Nephron (organoid): ENCODE measurements at regions not wholly inside any gene's neighbourhood (a gene's known extent, or its start where the extent isn't known, plus 50 kb on each side); places are given as distances from the start of the nearest gene placed in this dataset.
A peak's percentile ranks its signal among the peaks of the same experiment; 100 is the strongest.

Experiments
- H3K27ac Mint-ChIP-seq, 3 experiments: 2 replicates each; pipeline ENCODE4 v1.8.0; 2020; ENCODE audit warnings: mixed read lengths in 3 of 3, mild to moderate bottlenecking in 2 of 3, moderate library complexity in 1 of 3
- H3K27me3 Mint-ChIP-seq: 2 replicates; pipeline ENCODE4 v1.8.0; 2021; ENCODE audit warnings: low read depth, mild to moderate bottlenecking, moderate library complexity, mixed read lengths
- H3K36me3 Mint-ChIP-seq: 2 replicates; pipeline ENCODE4 v1.8.0; 2020; ENCODE audit warnings: low read depth, mixed read lengths
- H3K4me1 Mint-ChIP-seq: 2 replicates; pipeline ENCODE4 v1.8.0; 2020; ENCODE audit warnings: mixed read lengths
- H3K4me3 Mint-ChIP-seq, 3 experiments: 2 replicates each; pipeline ENCODE4 v1.8.0; 2020; ENCODE audit warnings: mild to moderate bottlenecking in 3 of 3, mixed read lengths in 3 of 3, moderate library complexity in 2 of 3
- H3K9me3 Mint-ChIP-seq: 2 replicates; pipeline ENCODE4 v1.8.0; 2020; ENCODE audit warnings: mixed read lengths
- CTCF ChIP-seq, 3 experiments: fragments of 200-600 bp; sonication (generic); IDR thresholded peaks; one replicate each; pipeline ENCODE4 v1.5.0; 2021; ENCODE audit warnings: antibody characterized with exemption in 3 of 3; ENCODE audit not compliant: unreplicated experiment in 3 of 3

GRCh38 chr17:37831986-37832385 is 87.1 kb upstream of the HNF1B start:
- Mint-ChIP-seq H3K27me3 (peaks cover 4% of the 10 kb centered on the region), H3K36me3 (no peaks in the 10 kb centered on the region), H3K9me3 (no peaks in the 10 kb centered on the region), H3K4me1 (peaks cover 26% of the 10 kb centered on the region), H3K4me3 (no peak overlapping the region), H3K27ac (peak overlapping the region in 2 of 3 experiments; percentile 13 to 89)
- TF ChIP-seq CTCF (IDR thresholded peaks at IDR 0.05; ENCODE audit: unreplicated experiment in 3 of 3) = no peak

- Mint-ChIP-seq H3K36me3 (no peaks in the 10 kb centered on the region), H3K4me3 (no peak overlapping the region), H3K27ac (peak overlapping the region; percentile 33 to 89 (median 70)), H3K9me3 (no peaks in the 10 kb centered on the region), H3K4me1 (peaks cover 31% of the 10 kb centered on the region), H3K27me3 (peaks cover 4% of the 10 kb centered on the region)
- no peak for TF ChIP-seq CTCF (IDR thresholded peaks at IDR 0.05; ENCODE audit: unreplicated experiment in 3 of 3)
These were observed 86.6 kb upstream of the HNF1B start for GRCh38 chr17:37831492-37831891.

GRCh38 chr17:37830151-37830993 is 85.5 kb upstream of the HNF1B start:
- Mint-ChIP-seq H3K27ac (peak overlapping the region; percentile 85 to 90 (median 89)), H3K27me3 (peaks cover 4% of the 10 kb centered on the region), H3K4me3 (no peak overlapping the region), H3K4me1 (peaks cover 31% of the 10 kb centered on the region), H3K36me3 (no peaks in the 10 kb centered on the region), H3K9me3 (no peaks in the 10 kb centered on the region)
- TF ChIP-seq CTCF (IDR thresholded peaks at IDR 0.05; ENCODE audit: unreplicated experiment in 3 of 3) = no peak

GRCh38 chr17:37829592-37830123 is 84.8 kb upstream of the HNF1B start:
- no peaks in the 10 kb centered on the region for H3K9me3 Mint-ChIP-seq
- H3K27me3 Mint-ChIP-seq = peaks cover 4% of the 10 kb centered on the region
- TF ChIP-seq CTCF (IDR thresholded peaks at IDR 0.05; ENCODE audit: unreplicated experiment in 3 of 3) = no peak
- no peak overlapping the region for H3K4me3 Mint-ChIP-seq
- peaks cover 38% of the 10 kb centered on the region for H3K4me1 Mint-ChIP-seq
- H3K36me3 Mint-ChIP-seq = no peaks in the 10 kb centered on the region
- H3K27ac Mint-ChIP-seq = peak overlapping the region; percentile 85 to 90 (median 89)

GRCh38 chr17:37828651-37829124 is 83.8 kb upstream of the HNF1B start:
- no peak for TF ChIP-seq CTCF (IDR thresholded peaks at IDR 0.05; ENCODE audit: unreplicated experiment in 3 of 3)
- Mint-ChIP-seq H3K27me3 (peaks cover 4% of the 10 kb centered on the region), H3K27ac (peak overlapping the region; percentile 7 to 89 (median 57)), H3K36me3 (no peaks in the 10 kb centered on the region), H3K4me3 (no peak overlapping the region), H3K4me1 (peaks cover 41% of the 10 kb centered on the region), H3K9me3 (no peaks in the 10 kb centered on the region)
